Nephron (organoid): ENCODE measurements at regions not wholly inside any gene's neighbourhood (a gene's known extent, or its start where the extent isn't known, plus 50 kb on each side); places are given as distances from the start of the nearest gene placed in this dataset.

Source experiments
- H3K27ac Mint-ChIP-seq, 3 experiments: 2 replicates each; pipeline ENCODE4 v1.8.0; 2020; ENCODE audit warnings: mixed read lengths in 3 of 3, mild to moderate bottlenecking in 2 of 3, moderate library complexity in 1 of 3
- H3K27me3 Mint-ChIP-seq: 2 replicates; pipeline ENCODE4 v1.8.0; 2021; ENCODE audit warnings: low read depth, mild to moderate bottlenecking, moderate library complexity, mixed read lengths
- H3K36me3 Mint-ChIP-seq: 2 replicates; pipeline ENCODE4 v1.8.0; 2020; ENCODE audit warnings: low read depth, mixed read lengths
- H3K4me1 Mint-ChIP-seq: 2 replicates; pipeline ENCODE4 v1.8.0; 2020; ENCODE audit warnings: mixed read lengths
- H3K4me3 Mint-ChIP-seq, 3 experiments: 2 replicates each; pipeline ENCODE4 v1.8.0; 2020; ENCODE audit warnings: mild to moderate bottlenecking in 3 of 3, mixed read lengths in 3 of 3, moderate library complexity in 2 of 3
- H3K9me3 Mint-ChIP-seq: 2 replicates; pipeline ENCODE4 v1.8.0; 2020; ENCODE audit warnings: mixed read lengths
- TF ChIP-seq, protein P1 (sequence below), 3 experiments: fragments of 200-600 bp; sonication (generic); IDR thresholded peaks; one replicate each; pipeline ENCODE4 v1.5.0; 2021; ENCODE audit warnings: antibody characterized with exemption in 3 of 3; ENCODE audit not compliant: unreplicated experiment in 3 of 3

DNA sequence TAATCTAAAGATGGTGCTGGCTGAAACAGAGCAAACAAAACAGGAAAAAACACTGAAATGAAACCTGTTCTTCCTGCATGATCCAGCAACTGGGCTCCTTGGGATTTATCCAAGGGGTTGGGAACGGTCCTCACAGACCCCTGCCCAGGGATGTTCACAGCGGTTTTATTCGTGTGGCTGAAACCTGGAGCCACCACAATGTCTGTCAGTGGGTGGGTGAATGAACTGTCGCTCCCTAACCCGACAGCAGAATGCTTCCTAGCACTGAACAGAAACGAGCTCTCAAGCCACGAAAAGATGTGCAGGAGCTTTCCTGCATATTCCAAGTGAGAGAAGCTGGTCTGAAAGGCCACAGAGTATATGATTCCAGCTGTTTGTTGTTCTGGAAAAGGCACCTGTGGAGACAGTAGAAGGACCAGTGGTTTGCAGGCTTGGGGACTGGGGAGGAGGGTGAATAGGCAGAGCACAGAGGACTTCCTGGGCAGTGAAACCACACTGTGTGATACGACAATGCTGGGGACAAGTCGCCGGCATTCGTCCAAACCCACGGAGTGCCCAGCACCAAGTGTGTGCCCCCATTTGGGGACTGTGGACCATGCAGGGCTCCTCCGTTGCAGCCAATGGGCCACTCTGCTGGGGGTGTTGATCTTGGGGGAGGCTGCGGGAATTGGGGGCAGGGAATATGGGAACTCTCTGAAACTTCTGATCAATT, 73.9 kb downstream of the TEX29 start:
- Mint-ChIP-seq H3K27ac (no peak overlapping the region), H3K27me3 (peaks cover 24% of the 10 kb centered on the region), H3K9me3 (peaks cover 3% of the 10 kb centered on the region), H3K36me3 (no peaks in the 10 kb centered on the region), H3K4me1 (no peaks in the 10 kb centered on the region), H3K4me3 (no peak overlapping the region)
- TF ChIP-seq, protein P1, sequence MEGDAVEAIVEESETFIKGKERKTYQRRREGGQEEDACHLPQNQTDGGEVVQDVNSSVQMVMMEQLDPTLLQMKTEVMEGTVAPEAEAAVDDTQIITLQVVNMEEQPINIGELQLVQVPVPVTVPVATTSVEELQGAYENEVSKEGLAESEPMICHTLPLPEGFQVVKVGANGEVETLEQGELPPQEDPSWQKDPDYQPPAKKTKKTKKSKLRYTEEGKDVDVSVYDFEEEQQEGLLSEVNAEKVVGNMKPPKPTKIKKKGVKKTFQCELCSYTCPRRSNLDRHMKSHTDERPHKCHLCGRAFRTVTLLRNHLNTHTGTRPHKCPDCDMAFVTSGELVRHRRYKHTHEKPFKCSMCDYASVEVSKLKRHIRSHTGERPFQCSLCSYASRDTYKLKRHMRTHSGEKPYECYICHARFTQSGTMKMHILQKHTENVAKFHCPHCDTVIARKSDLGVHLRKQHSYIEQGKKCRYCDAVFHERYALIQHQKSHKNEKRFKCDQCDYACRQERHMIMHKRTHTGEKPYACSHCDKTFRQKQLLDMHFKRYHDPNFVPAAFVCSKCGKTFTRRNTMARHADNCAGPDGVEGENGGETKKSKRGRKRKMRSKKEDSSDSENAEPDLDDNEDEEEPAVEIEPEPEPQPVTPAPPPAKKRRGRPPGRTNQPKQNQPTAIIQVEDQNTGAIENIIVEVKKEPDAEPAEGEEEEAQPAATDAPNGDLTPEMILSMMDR (IDR thresholded peaks at IDR 0.05; ENCODE audit: unreplicated experiment in 3 of 3): no peak

DNA sequence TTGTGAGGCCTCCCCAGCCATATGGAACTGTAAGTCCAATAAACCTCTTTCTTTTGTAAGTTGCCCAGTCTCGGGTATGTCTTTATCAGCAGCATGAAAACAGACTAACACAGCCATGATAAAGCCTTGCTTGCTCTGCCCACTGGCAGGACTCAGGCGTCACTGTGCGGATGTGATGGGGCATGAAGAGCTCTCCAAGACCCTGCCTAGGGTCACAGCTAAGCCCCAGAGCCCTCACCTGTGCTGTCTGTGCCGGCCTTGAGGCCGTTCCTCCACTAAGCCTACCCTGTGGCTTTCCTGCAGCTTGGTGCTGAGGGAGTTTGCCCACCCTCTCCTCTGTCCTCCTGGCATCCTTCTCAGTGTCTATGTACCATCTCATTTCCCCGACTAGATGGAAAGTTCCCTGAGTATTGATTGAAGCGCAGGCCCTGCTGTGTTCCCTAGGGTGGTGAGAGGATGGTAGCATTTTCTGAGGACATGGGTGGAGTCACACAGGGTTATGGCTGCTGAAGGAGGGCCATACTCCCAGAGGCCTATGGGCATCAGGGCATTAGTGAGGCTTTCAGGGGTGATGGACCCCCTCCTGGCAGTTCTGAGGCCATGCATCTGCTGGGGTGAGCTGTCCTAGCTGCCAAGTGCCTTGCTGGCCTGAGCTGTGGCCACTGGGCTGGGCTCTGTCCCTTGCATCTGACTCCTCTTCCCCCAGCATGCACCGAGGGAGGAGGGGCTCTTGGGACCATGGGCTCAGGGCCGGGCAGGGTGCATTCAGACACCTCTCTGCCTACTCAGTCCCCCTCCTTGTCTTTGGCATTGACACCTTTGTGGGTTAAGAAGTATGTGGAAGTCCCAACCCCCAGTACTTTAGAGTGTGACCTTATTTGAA, 75.3 kb downstream of the TEX29 start:
- H3K36me3 Mint-ChIP-seq: no peaks in the 10 kb centered on the region
- no peaks in the 10 kb centered on the region for H3K4me1 Mint-ChIP-seq
- no peak overlapping the region for H3K27ac Mint-ChIP-seq
- TF ChIP-seq, protein P1 (IDR thresholded peaks at IDR 0.05; ENCODE audit: unreplicated experiment in 3 of 3): no peak
- H3K9me3 Mint-ChIP-seq: peaks cover 3% of the 10 kb centered on the region
- peaks cover 22% of the 10 kb centered on the region for H3K27me3 Mint-ChIP-seq
- H3K4me3 Mint-ChIP-seq: no peak overlapping the region

DNA sequence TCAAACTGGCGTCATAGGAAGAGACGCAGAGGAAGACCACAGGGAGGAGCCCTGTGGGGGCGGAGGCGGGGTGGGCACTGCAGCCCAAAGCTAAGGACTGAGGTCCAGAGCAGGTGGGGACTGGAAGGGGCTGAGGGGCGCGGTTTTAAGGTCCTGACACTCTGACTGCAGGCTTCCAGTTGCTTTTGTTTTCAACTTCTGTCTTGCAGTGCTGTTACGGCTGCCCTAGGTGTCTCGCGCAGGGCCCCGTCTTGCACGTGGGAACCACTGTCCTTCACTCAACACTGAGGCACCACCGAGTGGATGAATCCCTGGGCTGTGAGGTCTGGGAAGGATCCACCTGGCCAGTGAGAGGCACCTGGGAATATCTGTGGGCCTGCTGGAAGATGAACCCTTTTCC, 76.0 kb downstream of the TEX29 start:
- Mint-ChIP-seq H3K36me3 (no peaks in the 10 kb centered on the region), H3K27ac (no peak overlapping the region), H3K27me3 (peaks cover 22% of the 10 kb centered on the region), H3K4me1 (no peaks in the 10 kb centered on the region), H3K4me3 (no peak overlapping the region), H3K9me3 (peaks cover 3% of the 10 kb centered on the region)
- TF ChIP-seq, protein P1 (IDR thresholded peaks at IDR 0.05; ENCODE audit: unreplicated experiment in 3 of 3): no peak

DNA sequence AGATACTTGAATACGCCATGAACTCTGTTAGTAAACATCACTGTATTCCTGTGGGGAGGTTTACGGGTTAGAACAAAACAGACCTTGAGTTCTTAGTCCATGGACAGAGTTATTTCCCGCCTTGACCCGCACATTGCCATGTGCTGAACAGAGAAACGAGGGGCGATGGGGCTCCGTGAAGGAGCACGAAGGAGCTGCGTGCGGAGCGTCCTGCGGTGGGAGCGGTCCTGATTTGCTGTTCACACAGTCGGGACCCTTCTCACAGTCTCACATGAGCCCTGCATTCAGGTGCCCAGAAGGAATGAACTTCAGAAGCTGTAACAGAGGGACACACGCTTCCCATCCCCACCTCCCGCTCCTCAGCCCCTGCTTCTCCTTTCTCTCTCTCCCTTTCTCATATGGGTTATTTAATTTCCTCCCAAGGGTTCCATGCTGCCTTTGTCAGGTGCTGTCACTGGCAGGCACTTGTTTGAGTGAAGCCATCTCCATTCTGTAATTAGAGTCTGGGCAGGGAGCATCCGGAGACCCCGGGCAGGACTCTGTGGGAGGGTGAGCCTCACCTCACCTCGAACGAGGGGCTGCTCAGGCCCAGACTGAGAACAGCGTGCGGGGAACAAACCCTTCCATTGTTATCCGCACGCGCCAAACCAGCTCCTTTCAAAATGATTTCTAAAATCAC, 76.9 kb downstream of the TEX29 start:
- Mint-ChIP-seq H3K4me3 (no peak overlapping the region), H3K27me3 (peaks cover 22% of the 10 kb centered on the region), H3K36me3 (no peaks in the 10 kb centered on the region), H3K9me3 (peaks cover 3% of the 10 kb centered on the region), H3K27ac (no peak overlapping the region), H3K4me1 (no peaks in the 10 kb centered on the region)
- TF ChIP-seq, protein P1 (IDR thresholded peaks at IDR 0.05; ENCODE audit: unreplicated experiment in 3 of 3): no peak

DNA sequence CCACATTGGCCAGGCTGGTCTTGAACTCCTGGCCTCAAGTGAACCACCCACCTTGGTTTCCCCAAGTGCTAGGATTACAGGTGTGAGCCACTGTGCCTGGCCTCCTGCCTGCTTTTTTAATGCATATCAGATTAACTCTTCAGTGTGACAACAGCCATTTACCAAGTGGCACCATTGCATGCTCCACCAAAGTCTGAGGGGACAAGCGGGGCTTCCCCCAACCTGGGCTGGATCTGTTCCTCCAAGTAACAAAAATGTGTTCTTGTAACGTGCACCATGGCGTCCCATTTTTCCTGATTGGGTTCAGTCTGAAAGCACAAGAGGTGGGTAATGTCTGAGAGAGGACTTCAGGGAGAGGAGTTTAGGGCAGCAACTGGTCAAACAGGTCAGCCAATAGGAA, 77.8 kb downstream of the TEX29 start:
- no peaks in the 10 kb centered on the region for H3K4me1 Mint-ChIP-seq
- no peak overlapping the region for H3K4me3 Mint-ChIP-seq
- TF ChIP-seq, protein P1 (IDR thresholded peaks at IDR 0.05; ENCODE audit: unreplicated experiment in 3 of 3): no peak
- H3K36me3 Mint-ChIP-seq: no peaks in the 10 kb centered on the region
- peaks cover 3% of the 10 kb centered on the region for H3K9me3 Mint-ChIP-seq
- no peak overlapping the region for H3K27ac Mint-ChIP-seq
- H3K27me3 Mint-ChIP-seq: peaks cover 22% of the 10 kb centered on the region
